Skin epidermis (tissue), 12 donors: ENCODE measurements at regions not wholly inside any gene's neighbourhood (a gene's known extent, or its start where the extent isn't known, plus 50 kb on each side); places are given as distances from the start of the nearest gene placed in this dataset.
"Not testable (repeated sequence)": the region's sequence is repeated elsewhere in the genome, so short reads cannot be mapped to it uniquely, and the experiment has no call there.

ENCODE experiments used
- H3K27ac ChIP-seq, 21 experiments: fragments of 200-600 bp; sonication (generic) in 11 of 21; one replicate each; pipeline ENCODE4 v1.5.0; 2020; ENCODE audit warnings: mild to moderate bottlenecking in 3 of 21, inconsistent platforms in 2 of 21, moderate library complexity in 2 of 21
- H3K4me3 ChIP-seq, 7 experiments: fragments of 200-600 bp; sonication (generic) in 2 of 7; one replicate each; pipeline ENCODE4 v1.5.0; 2020; ENCODE audit warnings: inconsistent platforms in 2 of 7, mild to moderate bottlenecking in 2 of 7, moderate library complexity in 1 of 7

- H3K27ac ChIP-seq, H3K4me3 ChIP-seq: not testable (repeated sequence)
Observed at GRCh38 chr4:137783923-137784322, 251.6 kb upstream of the PCDH18 start.

- Histone ChIP-seq H3K27ac (no peak overlapping the region), H3K4me3 (no peak overlapping the region)
Observed at GRCh38 chr4:137775701-137776100, 243.4 kb upstream of the PCDH18 start.

DNA sequence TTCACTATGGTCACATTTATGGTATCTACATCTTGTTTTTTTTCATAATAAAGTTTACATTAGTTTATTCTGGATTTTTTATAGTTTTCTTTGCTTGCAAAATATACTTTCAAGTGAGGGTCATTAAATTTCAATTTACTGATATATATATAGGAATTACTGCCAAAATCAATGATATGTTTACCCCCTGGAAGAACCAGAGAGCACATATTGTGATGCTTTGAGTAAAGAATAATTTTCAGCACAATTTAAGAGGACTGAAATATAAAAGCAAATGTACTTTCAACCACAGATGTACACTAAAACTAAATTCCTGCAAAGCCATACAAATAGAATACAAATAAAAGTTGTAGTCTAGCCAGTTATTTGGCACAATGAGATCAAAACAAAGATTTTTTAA, 242.2 kb upstream of the PCDH18 start:
- no peak overlapping the region for H3K4me3 ChIP-seq
- no peak overlapping the region for H3K27ac ChIP-seq

GRCh38 chr4:137768881-137769280, 236.6 kb upstream of the PCDH18 start:
- Histone ChIP-seq H3K4me3 (no peak overlapping the region), H3K27ac (no peak overlapping the region)

- no peak overlapping the region for H3K27ac ChIP-seq
- H3K4me3 ChIP-seq, result no peak overlapping the region
Observed at GRCh38 chr4:137768196-137768595, 235.9 kb upstream of the PCDH18 start.

- no peak overlapping the region for H3K4me3 ChIP-seq
- no peak overlapping the region for H3K27ac ChIP-seq
Observed at GRCh38 chr4:137762591-137762990, 230.3 kb upstream of the PCDH18 start.

DNA sequence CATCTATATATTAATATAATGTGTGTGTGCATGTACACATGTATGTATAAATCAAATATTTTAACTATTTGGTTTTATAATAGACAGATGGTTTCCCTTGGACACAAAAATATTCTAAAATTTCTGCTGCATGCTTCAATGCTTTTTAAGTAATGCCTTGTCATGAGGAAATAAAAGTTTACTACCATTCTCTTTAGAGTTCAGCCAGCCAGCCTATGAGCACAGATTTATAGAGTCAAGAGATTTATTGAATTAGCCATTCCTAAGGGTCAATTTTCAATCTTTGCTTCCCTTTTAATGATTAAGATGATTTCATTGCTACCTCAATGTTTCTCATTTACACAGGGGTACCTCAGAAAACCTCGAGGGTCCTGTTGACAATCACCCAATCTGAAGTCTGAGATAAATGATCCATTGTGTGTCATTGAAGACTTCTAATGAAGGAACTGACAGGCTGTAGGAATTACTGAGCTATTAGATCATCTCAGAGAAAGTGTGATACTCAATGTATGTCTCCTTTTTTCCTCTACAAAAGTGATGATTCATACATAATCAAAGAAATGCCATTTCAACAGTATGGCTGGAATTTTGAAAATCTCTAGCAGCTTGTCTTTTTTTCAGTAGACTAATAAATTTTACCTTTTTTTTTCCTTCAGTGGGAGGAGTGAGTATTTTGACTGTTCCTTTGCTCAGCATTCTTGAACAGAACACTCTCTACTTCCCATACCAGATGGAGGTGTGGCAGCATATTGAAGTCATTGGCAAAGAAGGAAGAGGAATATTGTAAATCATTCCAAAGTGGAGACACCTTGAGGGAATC, 222.6 kb upstream of the PCDH18 start:
- Histone ChIP-seq H3K4me3 (no peak overlapping the region), H3K27ac (no peak overlapping the region)

DNA sequence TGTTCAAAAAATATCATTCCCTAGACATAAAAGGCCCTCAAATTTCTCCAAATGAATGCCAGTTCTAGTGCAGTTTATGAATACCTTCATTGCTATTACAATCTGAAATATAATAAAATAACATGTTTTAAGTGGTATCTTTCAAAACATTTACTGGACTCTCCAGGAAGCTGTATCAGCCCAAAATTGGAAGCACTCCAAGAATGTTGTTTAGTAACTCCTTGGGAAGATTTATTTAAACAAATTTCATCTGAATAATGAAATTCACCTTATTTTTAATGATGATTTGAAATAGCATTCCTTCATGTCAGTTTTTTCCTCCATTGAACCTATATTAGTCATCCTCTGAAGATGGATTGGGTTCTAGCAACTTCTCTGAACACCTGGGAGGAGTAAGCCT, 217.2 kb upstream of the PCDH18 start:
- Histone ChIP-seq H3K27ac (no peak overlapping the region), H3K4me3 (no peak overlapping the region)

DNA sequence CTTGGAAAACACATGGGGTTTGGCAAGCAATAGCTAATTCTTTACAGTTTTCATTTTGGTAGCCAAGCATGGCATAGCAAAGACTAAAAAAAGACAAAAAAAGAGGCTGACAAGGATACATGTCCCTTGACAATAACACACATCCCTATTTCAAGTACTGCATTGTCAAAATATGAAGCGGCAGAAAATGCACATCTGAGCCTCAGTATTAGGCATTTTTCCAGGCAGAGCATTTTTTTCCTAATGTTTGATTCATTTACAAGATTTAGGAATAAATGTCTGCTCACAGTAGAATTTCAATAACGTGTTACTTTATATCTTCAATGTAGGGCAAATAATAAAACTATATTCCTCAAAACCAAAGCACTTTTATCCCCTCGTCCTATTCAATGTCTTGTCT, 216.3 kb upstream of the PCDH18 start:
- Histone ChIP-seq H3K4me3 (no peak overlapping the region), H3K27ac (no peak overlapping the region)

- no peak overlapping the region for H3K27ac ChIP-seq
- H3K4me3 ChIP-seq, result no peak overlapping the region
Observed at GRCh38 chr4:137740141-137740540, 207.8 kb upstream of the PCDH18 start.

GRCh38 chr4:137739391-137739790, 207.1 kb upstream of the PCDH18 start:
- no peak overlapping the region for H3K4me3 ChIP-seq
- no peak overlapping the region for H3K27ac ChIP-seq

DNA sequence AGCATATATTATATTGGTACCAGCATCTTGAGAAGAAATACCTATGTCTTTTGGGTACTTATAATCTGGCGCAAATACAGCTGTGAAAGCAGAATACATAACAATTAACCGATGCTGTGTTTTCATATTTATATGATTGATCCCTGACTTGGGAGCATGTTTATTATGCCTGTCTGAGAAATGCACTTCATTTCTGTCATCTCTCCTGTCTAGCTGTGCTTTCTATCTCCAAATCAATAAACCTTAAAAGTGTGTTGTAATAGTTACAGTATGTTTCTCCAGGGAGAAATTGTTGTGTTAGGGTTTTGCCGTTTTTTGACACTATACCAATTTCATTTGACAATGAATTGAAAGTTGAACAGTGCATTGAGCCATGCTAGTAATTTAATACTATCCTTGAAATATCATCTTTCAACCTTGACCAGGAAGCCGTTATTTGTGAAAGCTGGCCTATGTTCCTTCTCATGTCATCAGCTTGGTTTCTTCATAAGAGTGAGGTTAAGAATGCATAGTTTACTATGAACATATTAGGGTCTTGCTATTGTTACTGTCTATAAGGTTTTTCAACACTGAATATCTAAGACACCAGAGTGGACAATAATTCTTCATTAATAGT, 206.2 kb upstream of the PCDH18 start:
- Histone ChIP-seq H3K27ac (no peak overlapping the region), H3K4me3 (no peak overlapping the region)

- no peak overlapping the region for H3K27ac ChIP-seq
- no peak overlapping the region for H3K4me3 ChIP-seq
Observed at GRCh38 chr4:137735561-137736104, 203.3 kb upstream of the PCDH18 start.

- not testable (repeated sequence) for H3K27ac ChIP-seq, H3K4me3 ChIP-seq
Observed at GRCh38 chr4:137733174-137734141, 201.2 kb upstream of the PCDH18 start.

DNA sequence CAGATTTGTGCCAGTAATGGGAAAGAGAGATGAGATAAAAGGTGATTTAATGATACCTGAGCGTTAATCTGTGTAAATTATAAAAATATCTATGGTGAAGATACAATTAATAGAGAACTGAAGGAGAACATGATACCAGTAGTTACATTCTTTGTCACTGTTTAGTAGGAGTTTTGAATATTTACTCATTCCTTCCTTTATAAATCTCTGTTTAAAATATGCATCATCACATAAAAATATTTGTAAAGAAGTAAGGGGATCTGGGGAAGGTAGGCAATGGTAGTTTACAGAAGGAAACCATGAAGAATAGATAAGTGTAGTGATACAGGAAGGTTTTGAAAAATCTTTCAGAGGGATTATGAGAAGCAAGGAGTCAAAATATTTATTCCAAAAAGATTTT, 190.6 kb upstream of the PCDH18 start:
- Histone ChIP-seq H3K4me3 (no peak overlapping the region), H3K27ac (no peak overlapping the region)

DNA sequence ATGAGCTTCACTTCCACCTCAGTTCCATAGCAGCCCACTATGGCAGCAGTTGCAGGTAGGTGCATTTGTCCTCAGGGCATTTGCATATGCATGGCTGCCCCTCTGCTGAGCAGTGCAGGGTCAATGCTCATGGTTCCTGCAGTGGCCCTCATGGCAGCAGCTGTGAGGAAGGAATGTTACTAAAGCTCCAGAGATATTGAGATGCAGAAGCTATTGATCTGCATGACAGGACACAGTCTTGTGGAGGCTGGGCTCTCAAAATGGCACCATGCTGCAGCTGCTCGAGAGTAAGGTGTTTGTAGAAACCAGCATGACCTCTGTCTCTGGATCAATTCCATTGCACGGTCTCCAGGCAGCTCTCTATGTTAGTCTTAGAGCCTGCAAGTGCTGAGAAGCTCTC, 179.2 kb upstream of the PCDH18 start:
- H3K4me3 ChIP-seq, result no peak overlapping the region
- H3K27ac ChIP-seq, result no peak overlapping the region

- H3K27ac ChIP-seq, result no peak overlapping the region
- H3K4me3 ChIP-seq, result no peak overlapping the region
Observed at GRCh38 chr4:137707626-137708025, 175.3 kb upstream of the PCDH18 start.

DNA sequence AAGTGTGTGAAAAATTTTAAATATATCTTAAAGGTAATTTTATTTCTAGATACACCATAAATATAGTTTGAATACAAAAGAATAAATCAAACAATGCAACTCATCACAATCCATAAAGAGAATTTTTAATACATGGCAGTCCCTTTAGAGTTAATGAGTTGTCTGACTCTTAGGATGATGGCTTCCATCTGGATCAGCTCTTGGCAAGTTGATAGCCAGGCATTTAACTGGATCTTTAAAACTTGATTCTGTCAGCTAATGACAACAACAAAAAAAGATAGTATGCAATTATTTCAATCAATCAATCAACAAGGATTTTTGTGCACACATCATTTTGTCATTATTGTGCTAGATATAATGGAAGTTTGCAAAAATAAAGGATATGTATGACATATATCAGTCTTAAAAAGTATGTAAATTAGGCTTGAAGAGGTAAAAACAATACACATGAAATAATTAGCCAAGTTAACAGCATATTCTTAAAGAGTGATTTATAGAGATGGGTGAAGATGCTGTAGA, 174.9 kb upstream of the PCDH18 start:
- Histone ChIP-seq H3K4me3 (no peak overlapping the region), H3K27ac (no peak overlapping the region)

- H3K4me3 ChIP-seq, result no peak overlapping the region
- H3K27ac ChIP-seq, result peak overlapping the region in 9 of 21 experiments; percentile 11 to 68 (median 45)
Observed at GRCh38 chr4:137705171-137705783, 173.0 kb upstream of the PCDH18 start.
